H54 (cell line): ENCODE measurements at regions not wholly inside any gene's neighbourhood (a gene's known extent, or its start where the extent isn't known, plus 50 kb on each side); places are given as distances from the start of the nearest gene placed in this dataset.
A peak's percentile ranks its signal among the peaks of the same experiment; 100 is the strongest.

ENCODE experiments used
- DNase-seq: peaks from one replicate; pipeline ENCODE4 v3.0.0; 2011; ENCODE audit warnings: low spot score, mixed read lengths; ENCODE audit not compliant: insufficient read length
- FAIRE-seq: peaks from 3 replicates; lab custom pipeline; 2011; peaks lifted over from hg19 to GRCh38; lab: Jason Lieb, UNC
- POLR2A ChIP-seq: IDR thresholded peaks from 2 replicates; pipeline ENCODE4 v1.6.1; 2011; ENCODE audit warnings: low read depth, mild to moderate bottlenecking, low read length

GRCh38 chr3:159800434-159801155, 188.0 kb upstream of the IL12A start:
- no peak for FAIRE-seq
- TF ChIP-seq POLR2A: no peak
- DNase-seq: no peak

DNA sequence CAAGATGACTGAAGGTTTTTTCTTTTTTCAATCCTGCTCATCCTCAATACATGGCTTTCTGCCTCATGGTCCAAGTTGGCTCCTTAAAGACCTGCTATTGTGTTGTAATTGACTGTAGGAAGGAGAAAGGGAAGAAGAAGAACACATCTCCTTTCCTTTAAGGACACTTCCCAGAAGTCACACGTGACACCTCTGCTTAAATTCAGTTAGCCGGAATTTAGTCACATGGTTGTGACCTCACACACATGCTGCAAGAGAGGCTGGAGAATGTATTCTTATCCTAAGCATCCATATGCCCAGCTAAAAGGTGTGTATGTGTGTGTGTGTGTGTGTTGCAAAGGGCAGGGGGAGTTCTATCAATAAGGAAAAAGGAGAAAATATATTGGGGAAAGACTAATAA, 185.8 kb upstream of the IL12A start:
- TF ChIP-seq POLR2A: no peak
- DNase-seq (no peak), FAIRE-seq (no peak)

DNA sequence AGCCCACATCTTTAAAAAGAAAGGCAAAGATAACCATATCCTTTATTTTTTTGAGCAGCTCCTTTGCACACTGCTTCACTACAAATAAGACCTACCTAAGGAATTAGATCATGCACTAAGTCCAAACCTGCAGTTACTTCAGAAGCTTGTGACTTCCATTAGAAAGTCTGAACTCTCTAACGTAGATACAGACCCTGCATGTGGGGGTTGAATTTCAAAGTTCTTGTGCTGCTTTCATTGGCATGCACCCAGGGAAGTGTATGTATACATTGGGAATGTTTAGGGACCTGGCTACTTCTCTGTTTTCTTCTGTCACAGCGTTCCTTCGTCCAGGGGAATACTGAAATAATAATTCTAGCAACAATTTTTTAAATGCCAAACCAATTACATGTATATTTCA, 185.2 kb upstream of the IL12A start:
- TF ChIP-seq POLR2A: no peak
- no peak for DNase-seq
- FAIRE-seq: no peak

- FAIRE-seq (peak; percentile 96), DNase-seq (peak; percentile 44)
- TF ChIP-seq POLR2A: no peak
Observed at GRCh38 chr3:159804726-159805410, 183.8 kb upstream of the IL12A start.

DNA sequence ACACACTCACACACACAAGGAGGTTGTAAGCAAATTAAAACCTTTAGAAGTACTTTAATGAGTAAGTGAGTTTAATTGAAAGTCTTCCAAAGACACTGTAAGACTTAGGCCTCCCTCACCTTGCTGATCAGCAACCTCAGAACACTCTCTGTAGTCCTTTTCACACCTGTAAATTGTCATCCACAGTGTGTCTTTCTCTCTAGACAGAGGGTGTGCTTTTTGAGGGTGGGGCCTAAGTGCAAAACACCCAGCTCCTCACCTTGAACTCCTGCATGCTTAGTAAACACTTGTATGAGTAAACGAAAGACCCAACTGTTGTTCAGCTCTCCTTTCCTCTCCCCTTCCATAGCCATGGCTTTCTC, 183.2 kb upstream of the IL12A start:
- DNase-seq (no peak), FAIRE-seq (no peak)
- TF ChIP-seq POLR2A: no peak

- DNase-seq (no peak), FAIRE-seq (no peak)
- TF ChIP-seq POLR2A: no peak
Observed at GRCh38 chr3:159806412-159806811, 182.2 kb upstream of the IL12A start.

DNA sequence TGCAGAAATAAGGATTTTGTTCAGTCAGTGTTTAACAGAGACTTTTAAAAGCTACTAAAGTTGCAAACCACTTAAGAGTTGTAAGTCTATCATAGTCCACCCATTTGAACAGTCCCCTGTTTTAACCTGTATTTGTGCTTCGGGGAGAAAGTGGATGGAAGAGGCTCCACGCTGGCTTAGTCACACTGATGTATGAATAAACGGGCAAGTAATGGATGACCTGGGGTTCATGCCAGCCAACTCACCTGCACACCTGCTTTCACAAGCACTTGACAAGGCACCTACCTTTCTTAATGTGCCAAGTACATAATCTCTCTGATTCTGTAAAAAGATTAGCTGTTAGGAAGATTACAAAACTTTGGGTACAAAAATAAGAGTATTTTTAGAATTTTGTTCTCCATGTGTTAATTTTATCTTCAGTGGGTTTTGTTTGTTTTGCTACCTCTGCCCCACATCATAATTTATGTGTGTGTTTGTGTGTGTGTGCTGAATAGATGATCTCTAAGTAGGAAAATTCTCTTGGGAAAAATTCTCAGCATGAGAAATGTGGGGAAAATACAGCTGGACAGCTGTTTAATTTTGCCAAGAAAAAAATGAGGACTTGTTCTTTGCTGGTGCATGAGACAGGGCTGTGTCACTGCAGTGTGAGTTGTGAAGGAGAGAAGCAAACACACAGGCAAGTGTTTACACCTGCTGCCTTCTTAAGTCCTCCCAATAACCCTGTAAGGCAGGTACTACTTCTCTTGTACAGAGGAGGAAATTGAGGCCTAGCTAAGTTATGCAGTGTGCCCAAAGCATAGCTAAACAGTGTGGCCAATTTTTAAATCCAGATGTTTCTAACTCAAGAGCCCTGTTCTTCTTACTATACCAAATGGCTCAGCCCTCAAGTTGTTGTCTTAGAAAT, 181.2 kb upstream of the IL12A start:
- no peak for FAIRE-seq
- no peak for DNase-seq
- TF ChIP-seq POLR2A: no peak

DNA sequence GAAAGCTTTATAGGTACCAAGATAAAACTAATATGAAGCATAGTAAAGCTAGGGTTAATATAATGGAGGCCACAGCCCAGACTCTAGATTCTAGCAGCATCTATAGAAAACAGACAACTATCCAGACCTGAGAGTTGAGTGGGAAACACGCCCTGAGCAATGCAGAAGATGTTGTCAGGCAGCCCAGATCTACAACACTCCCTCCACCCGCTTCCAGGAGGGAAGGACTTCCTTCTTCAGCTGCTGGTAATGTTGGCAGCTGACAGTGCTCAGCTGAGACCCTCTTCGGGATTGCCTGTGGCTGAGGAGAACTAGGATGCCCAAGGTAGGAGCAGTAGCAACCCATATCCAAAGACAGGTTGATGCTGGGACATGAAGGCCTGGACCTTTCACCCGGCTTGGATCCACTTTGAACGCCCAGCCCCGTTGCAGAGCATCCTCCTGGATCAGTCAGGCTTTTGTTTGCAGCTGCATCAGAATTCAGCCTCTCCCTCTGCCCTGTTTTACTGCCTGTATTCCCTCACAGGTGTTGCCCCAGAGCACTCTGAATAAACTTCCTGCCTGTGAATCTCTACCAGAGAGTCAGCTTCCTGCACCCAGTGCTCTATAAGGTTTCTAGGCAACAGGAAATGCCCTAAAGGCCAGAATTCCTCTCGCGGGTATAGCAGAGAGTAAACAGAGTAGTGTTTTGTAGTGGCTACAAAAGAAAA, 174.7 kb upstream of the IL12A start:
- DNase-seq (peak; percentile 35), FAIRE-seq (peak; percentile 23)
- TF ChIP-seq POLR2A: no peak

GRCh38 chr3:159816512-159816911, 172.1 kb upstream of the IL12A start:
- no peak for TF ChIP-seq POLR2A
- FAIRE-seq: no peak
- DNase-seq: no peak

DNA sequence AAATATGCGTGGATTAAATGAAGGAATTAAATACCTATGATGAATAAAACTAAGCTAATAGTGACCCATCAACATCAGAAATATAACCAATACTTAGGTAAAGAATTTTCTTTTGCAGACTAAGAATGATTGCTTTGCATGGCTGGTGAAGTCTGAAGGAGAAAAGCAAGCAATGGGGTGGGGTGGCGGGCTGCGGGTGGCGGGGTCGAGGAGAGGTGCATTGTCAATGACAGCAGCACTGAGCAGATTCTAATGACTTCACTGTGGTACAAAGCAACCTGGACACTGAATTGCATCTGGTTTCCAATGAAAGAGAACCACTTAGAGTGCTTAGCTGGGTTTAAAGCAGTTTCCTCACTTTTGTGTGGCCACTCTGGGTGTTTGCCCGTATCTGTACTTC, 171.5 kb upstream of the IL12A start:
- DNase-seq (no peak), FAIRE-seq (no peak)
- no peak for TF ChIP-seq POLR2A

- DNase-seq (no peak), FAIRE-seq (no peak)
- TF ChIP-seq POLR2A: no peak
Observed at GRCh38 chr3:159817571-159817970, 171.1 kb upstream of the IL12A start.

DNA sequence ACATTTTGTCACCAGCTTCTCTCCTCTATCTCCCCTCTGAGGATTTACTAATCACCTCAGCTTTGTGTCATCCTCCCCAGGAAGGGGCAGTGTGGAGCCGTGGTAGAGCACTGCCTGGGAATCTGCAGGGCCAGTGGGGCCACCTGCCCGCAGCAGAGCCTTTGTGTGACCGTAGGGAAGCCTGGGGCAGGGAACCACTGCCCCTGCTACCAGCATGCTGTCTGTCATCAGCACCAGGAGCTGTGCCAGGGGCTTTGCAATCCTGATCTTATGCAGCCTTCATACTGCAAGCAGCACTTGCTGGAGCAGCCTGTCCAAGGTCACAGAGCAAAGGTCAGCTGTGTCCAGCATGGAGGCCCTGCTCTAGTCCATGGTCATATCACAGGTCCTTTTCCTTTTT, 170.2 kb upstream of the IL12A start:
- FAIRE-seq (no peak), DNase-seq (no peak)
- no peak for TF ChIP-seq POLR2A

GRCh38 chr3:159818997-159819500, 169.6 kb upstream of the IL12A start:
- no peak for TF ChIP-seq POLR2A
- DNase-seq: no peak
- no peak for FAIRE-seq
